IPS-NIHi11 (cell line): ENCODE measurements at regions not wholly inside any gene's neighbourhood (a gene's known extent, or its start where the extent isn't known, plus 50 kb on each side); places are given as distances from the start of the nearest gene placed in this dataset.

Source experiments
- DNase-seq: peaks from one replicate; pipeline ENCODE4 v3.0.0; 2012; ENCODE audit warnings: mixed read lengths, low spot score

- no peak for DNase-seq
Observed at GRCh38 chr18:77448046-77448445, 198.4 kb downstream of the GALR1 start.

GRCh38 chr18:77455004-77455403 lies 205.4 kb downstream of the GALR1 start:
- no peak for DNase-seq

- DNase-seq = no peak
Observed at GRCh38 chr18:77457681-77458080, 208.0 kb downstream of the GALR1 start.

- no peak for DNase-seq
Observed at GRCh38 chr18:77461062-77461688, 211.5 kb downstream of the GALR1 start.

GRCh38 chr18:77464917-77465316 lies 215.3 kb downstream of the GALR1 start:
- DNase-seq = no peak

- no peak for DNase-seq
Observed at GRCh38 chr18:77466890-77467289, 217.2 kb downstream of the GALR1 start.

GRCh38 chr18:77469131-77469530 lies 219.5 kb downstream of the GALR1 start:
- DNase-seq = no peak

- no peak for DNase-seq
Observed at GRCh38 chr18:77470569-77471413, 221.1 kb downstream of the GALR1 start.

GRCh38 chr18:77472509-77472908 lies 222.9 kb downstream of the GALR1 start:
- DNase-seq = no peak

- no peak for DNase-seq
Observed at GRCh38 chr18:77478646-77479442, 229.2 kb downstream of the GALR1 start.

GRCh38 chr18:77481541-77481940 lies 231.9 kb downstream of the GALR1 start:
- no peak for DNase-seq

GRCh38 chr18:77482190-77483085 lies 232.8 kb downstream of the GALR1 start:
- no peak for DNase-seq

GRCh38 chr18:77486985-77487384 lies 237.3 kb downstream of the GALR1 start:
- DNase-seq = no peak

- DNase-seq = no peak
Observed at GRCh38 chr18:77487951-77488740, 238.5 kb downstream of the GALR1 start.

- no peak for DNase-seq
Observed at GRCh38 chr18:77495079-77495478, 245.4 kb downstream of the GALR1 start.

GRCh38 chr18:77495982-77496690 lies 246.5 kb downstream of the GALR1 start:
- no peak for DNase-seq

- no peak for DNase-seq
Observed at GRCh38 chr18:77501266-77501665, 251.6 kb downstream of the GALR1 start.

- no peak for DNase-seq
Observed at GRCh38 chr18:77505499-77505898, 255.9 kb downstream of the GALR1 start.

- DNase-seq = no peak
Observed at GRCh38 chr18:77512152-77512551, 262.5 kb downstream of the GALR1 start.

- DNase-seq = no peak
Observed at GRCh38 chr18:77517901-77518300, 268.3 kb downstream of the GALR1 start.
